Transverse colon (tissue), 4 donors: ENCODE measurements at regions not wholly inside any gene's neighbourhood (a gene's known extent, or its start where the extent isn't known, plus 50 kb on each side); places are given as distances from the start of the nearest gene placed in this dataset.

Source experiments
- DNase-seq: peaks from one replicate; pipeline ENCODE4 v3.0.0-alpha.2; 2019
- H3K27ac ChIP-seq, 4 donors: fragments of 200-600 bp; sonication (generic); 2 replicates each; pipeline ENCODE4 v1.5.1; 2016 to 2018; ENCODE audit warnings: inconsistent platforms in 4 of 4
- H3K27me3 ChIP-seq: fragments of 200-600 bp; sonication (generic); 2 replicates; pipeline ENCODE4 v1.5.1; 2017; ENCODE audit warnings: inconsistent platforms
- H3K36me3 ChIP-seq, 4 donors: fragments of 200-600 bp; sonication (generic); 2 replicates each; pipeline ENCODE4 v1.5.1; 2017 to 2019; ENCODE audit warnings: inconsistent platforms in 4 of 4
- H3K4me1 ChIP-seq, 4 donors: fragments of 200-600 bp; sonication (generic); 2 replicates each; pipeline ENCODE4 v1.5.1; 2017 to 2020; ENCODE audit warnings: inconsistent platforms in 4 of 4
- H3K4me3 ChIP-seq, 4 donors: fragments of 200-600 bp; sonication (generic); 1 replicate in 1 of 4; 2 replicates in 3 of 4; pipeline versions ENCODE4 v1.5.1 to v1.6.1; 2017 to 2019; ENCODE audit warnings: inconsistent platforms in 4 of 4
- H3K9me3 ChIP-seq, 2 donors: fragments of 200-600 bp; sonication (generic); 2 replicates each; pipeline ENCODE4 v1.5.1; 2017 to 2019; ENCODE audit warnings: inconsistent platforms in 2 of 2
- CTCF ChIP-seq, 5 experiments: fragments of 200-600 bp in 3 of 5; fragments of 450-650 bp in 2 of 5; sonication (generic) in 3 of 5; IDR thresholded peaks; 1 replicate in 2 of 5; 2 replicates in 3 of 5; pipeline ENCODE4 v1.5.1; 2016 to 2017; ENCODE audit warnings: antibody characterized with exemption in 5 of 5, inconsistent platforms in 3 of 5, mild to moderate bottlenecking in 2 of 5, moderate library complexity in 1 of 5
- EP300 ChIP-seq: sonication (generic); formaldehyde crosslinking; IDR thresholded peaks from one replicate; pipeline ENCODE4 v1.6.1; 2017; ENCODE audit warnings: antibody characterized with exemption, low read depth
- POLR2A ChIP-seq: fragments of 450-650 bp; IDR thresholded peaks from one replicate; pipeline ENCODE4 v1.6.1; 2016; ENCODE audit warnings: antibody characterized with exemption, mild to moderate bottlenecking, moderate library complexity
- POLR2AphosphoS5 ChIP-seq, 3 donors: sonication (generic); formaldehyde crosslinking; IDR thresholded peaks; one replicate each; pipeline ENCODE4 v1.6.1; 2016; ENCODE audit warnings: antibody characterized with exemption in 3 of 3
- WGBS, 2 donors: methylation state at CpG; one replicate each; pipeline ENCODE4 v1.1.5; 2018; ENCODE audit warnings: low coverage in 1 of 2; 5-methylcytosine and 5-hydroxymethylcytosine counted together
- in situ Hi-C, 4 donors: fragments of 200-750 bp; cut with MboI; loops; one replicate each; pipeline versions ENCODE4 v1.15.0 to v1.15.1; 2017; ENCODE audit warnings: low sequenced_read_pairs in 3 of 4, low pct_ligation_motif_present in 1 of 4, low pct_unique_long_range_greater_than_20kb in 1 of 4
- intact Hi-C: fragments of 100-400 bp; cut with DNase I; formaldehyde crosslinking; loops from one replicate; pipeline ENCODE4 v1.15.1; 2023; ENCODE audit warnings: low total_unique reads

- no peaks in the 10 kb centered on the region for H3K27me3 ChIP-seq
- H3K27ac ChIP-seq: no peak overlapping the region
- 83 to 89% methylated on average over 5 to 9 of the region's 9 CpGs for WGBS, 2 donors
- no peaks in the 10 kb centered on the region for H3K9me3 ChIP-seq
- intact Hi-C loops: no loop called here
- in situ Hi-C loops: no loop called here
- DNase-seq: no peak
- peaks cover 0 to 8% (median 0%) of the 10 kb centered on the region in 4 donors for H3K4me1 ChIP-seq
- TF ChIP-seq POLR2AphosphoS5 (IDR thresholded peaks at IDR 0.05): no peak
- TF ChIP-seq POLR2A: no peak
- TF ChIP-seq EP300: no peak
- TF ChIP-seq CTCF (IDR thresholded peaks at IDR 0.05): no peak
- no peak overlapping the region for H3K4me3 ChIP-seq
- no peaks in the 10 kb centered on the region for H3K36me3 ChIP-seq
These were observed 86.4 kb downstream of the RSPH3 start for GRCh38 chr6:158913580-158913979.

GRCh38 chr6:158912655-158913054 is 87.3 kb downstream of the RSPH3 start:
- in situ Hi-C loops (no loop called here), intact Hi-C loops (no loop called here)
- Histone ChIP-seq H3K36me3 (no peaks in the 10 kb centered on the region), H3K9me3 (no peaks in the 10 kb centered on the region), H3K4me1 (peaks cover 0 to 6% (median 0%) of the 10 kb centered on the region in 4 donors), H3K4me3 (no peak overlapping the region), H3K27ac (no peak overlapping the region), H3K27me3 (no peaks in the 10 kb centered on the region)
- no peak for TF ChIP-seq CTCF (IDR thresholded peaks at IDR 0.05)
- TF ChIP-seq POLR2AphosphoS5 (IDR thresholded peaks at IDR 0.05): no peak
- no peak for TF ChIP-seq POLR2A
- TF ChIP-seq EP300: no peak
- WGBS, 2 donors: 95 to 100% methylated on average over 1 to 2 of the region's 2 CpGs
- no peak for DNase-seq

GRCh38 chr6:158911746-158912480 is 88.1 kb downstream of the RSPH3 start:
- DNase-seq: no peak
- 63 to 65% methylated on average over 2 to 5 of the region's 5 CpGs for WGBS, 2 donors
- Histone ChIP-seq H3K27ac (no peak overlapping the region), H3K4me3 (no peak overlapping the region), H3K9me3 (no peaks in the 10 kb centered on the region), H3K27me3 (no peaks in the 10 kb centered on the region), H3K4me1 (no peaks in the 10 kb centered on the region), H3K36me3 (no peaks in the 10 kb centered on the region)
- intact Hi-C loops (no loop called here), in situ Hi-C loops (no loop called here)
- no peak for TF ChIP-seq POLR2A
- no peak for TF ChIP-seq POLR2AphosphoS5 (IDR thresholded peaks at IDR 0.05)
- TF ChIP-seq CTCF (IDR thresholded peaks at IDR 0.05): no peak
- no peak for TF ChIP-seq EP300

- no peaks in the 10 kb centered on the region for H3K27me3 ChIP-seq
- TF ChIP-seq CTCF (IDR thresholded peaks at IDR 0.05) (no peak), POLR2A (no peak), POLR2AphosphoS5 (IDR thresholded peaks at IDR 0.05) (no peak), EP300 (no peak)
- H3K9me3 ChIP-seq: peaks cover 6 to 8% of the 10 kb centered on the region in 2 donors
- H3K36me3 ChIP-seq: no peaks in the 10 kb centered on the region
- H3K4me1 ChIP-seq: no peaks in the 10 kb centered on the region
- intact Hi-C loops: no loop called here
- H3K27ac ChIP-seq: peak overlapping the region in 3 of 4 donors; percentile 28 to 58 (median 48)
- in situ Hi-C loops: no loop called here
- H3K4me3 ChIP-seq: no peak overlapping the region
- DNase-seq: no peak
- WGBS, 2 donors: 71 to 72% methylated on average over 9 to 12 of the region's 12 CpGs
These were observed 89.2 kb downstream of the RSPH3 start for GRCh38 chr6:158910484-158911440.
